HG02943 (cell line): ENCODE measurements at regions not wholly inside any gene's neighbourhood (a gene's known extent, or its start where the extent isn't known, plus 50 kb on each side); places are given as distances from the start of the nearest gene placed in this dataset.

Source experiments
- ATAC-seq: cut with Tn5 transposase; IDR thresholded peaks from one replicate; pipeline ENCODE4 v1.9.1; 2021; ENCODE audit warnings: mild to moderate bottlenecking, low read depth, moderate library complexity; ENCODE audit not compliant: unreplicated experiment

GRCh38 chr12:25058012-25058411 lies 109.1 kb upstream of the BCAT1 start:
- ATAC-seq: no peak

GRCh38 chr12:25056486-25057130 lies 107.7 kb upstream of the BCAT1 start:
- ATAC-seq: no peak

GRCh38 chr12:25056011-25056410 lies 107.1 kb upstream of the BCAT1 start:
- no peak for ATAC-seq

GRCh38 chr12:25054783-25055144 lies 105.9 kb upstream of the BCAT1 start:
- no peak for ATAC-seq

- ATAC-seq: no peak
Observed at GRCh38 chr12:25054076-25054782, 105.3 kb upstream of the BCAT1 start.

GRCh38 chr12:25052914-25053211 lies 104.0 kb upstream of the BCAT1 start:
- no peak for ATAC-seq

- ATAC-seq: peak; percentile 71
Observed at GRCh38 chr12:25052196-25052913, 103.5 kb upstream of the BCAT1 start.

GRCh38 chr12:25051656-25052195 lies 102.8 kb upstream of the BCAT1 start:
- peak; percentile 64 for ATAC-seq

- ATAC-seq: no peak
Observed at GRCh38 chr12:25051171-25051570, 102.3 kb upstream of the BCAT1 start.

GRCh38 chr12:25045869-25046268 lies 97.0 kb upstream of the BCAT1 start:
- ATAC-seq: no peak

GRCh38 chr12:25041006-25041741 lies 92.3 kb upstream of the BCAT1 start:
- no peak for ATAC-seq

- ATAC-seq: no peak
Observed at GRCh38 chr12:25040593-25040992, 91.7 kb upstream of the BCAT1 start.

GRCh38 chr12:25034676-25035075 lies 85.8 kb upstream of the BCAT1 start:
- ATAC-seq: no peak

GRCh38 chr12:25025951-25026490 lies 77.1 kb upstream of the BCAT1 start:
- no peak for ATAC-seq

GRCh38 chr12:25025260-25025659 lies 76.4 kb upstream of the BCAT1 start:
- no peak for ATAC-seq

- ATAC-seq: no peak
Observed at GRCh38 chr12:25023808-25024207, 74.9 kb upstream of the BCAT1 start.

GRCh38 chr12:25020621-25021243 lies 71.8 kb upstream of the BCAT1 start:
- ATAC-seq: peak; percentile 91

GRCh38 chr12:25018146-25018545 lies 69.2 kb upstream of the BCAT1 start:
- ATAC-seq: no peak

- ATAC-seq: no peak
Observed at GRCh38 chr12:25017336-25017735, 68.4 kb upstream of the BCAT1 start.

- no peak for ATAC-seq
Observed at GRCh38 chr12:25014961-25015360, 66.1 kb upstream of the BCAT1 start.
